Cardiac fibroblast (primary cell): ENCODE measurements at regions not wholly inside any gene's neighbourhood (a gene's known extent, or its start where the extent isn't known, plus 50 kb on each side); places are given as distances from the start of the nearest gene placed in this dataset.

ENCODE experiments used
- DNase-seq, 2 donors: peaks; one replicate each; pipeline versions ENCODE4 v3.0.0 to v3.0.0-alpha.2; 2010; ENCODE audit warnings: low read depth in 2 of 2
- H3K4me3 ChIP-seq, 2 donors: replicated peaks in 1 of 2; 1 replicate in 1 of 2; 2 replicates in 1 of 2; pipeline ENCODE4 v1.5.1; 2011; ENCODE audit warnings: low read depth in 2 of 2, low read length in 2 of 2, mild to moderate bottlenecking in 2 of 2, moderate library complexity in 1 of 2
- TF ChIP-seq, protein P1 (sequence below): IDR thresholded peaks from one replicate; pipeline ENCODE4 v1.5.1; 2011; ENCODE audit warnings: low read depth, mild to moderate bottlenecking, low read length, inconsistent platforms

DNA sequence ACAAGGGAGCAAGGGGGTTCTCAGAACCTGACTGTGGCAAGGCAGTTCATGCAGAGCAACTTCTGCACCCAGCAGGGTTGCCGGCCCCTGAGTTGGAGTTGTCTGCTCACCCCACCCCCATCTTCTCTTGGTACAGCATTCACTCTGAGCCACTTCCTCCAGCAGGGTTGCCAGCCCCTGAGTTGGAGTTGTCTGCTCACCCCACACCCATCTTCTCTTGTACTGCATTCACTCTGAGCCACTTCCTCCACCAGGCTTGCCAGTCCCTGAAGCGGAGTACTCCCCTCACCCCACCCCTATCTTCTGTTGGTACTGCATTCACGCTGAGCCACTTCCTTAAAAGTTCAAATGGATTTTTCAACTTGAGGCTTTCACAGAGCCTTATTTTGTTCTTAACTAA, 79.7 kb upstream of the SYNDIG1 start:
- DNase-seq = no peak
- no peak overlapping the region for H3K4me3 ChIP-seq
- TF ChIP-seq, protein P1, sequence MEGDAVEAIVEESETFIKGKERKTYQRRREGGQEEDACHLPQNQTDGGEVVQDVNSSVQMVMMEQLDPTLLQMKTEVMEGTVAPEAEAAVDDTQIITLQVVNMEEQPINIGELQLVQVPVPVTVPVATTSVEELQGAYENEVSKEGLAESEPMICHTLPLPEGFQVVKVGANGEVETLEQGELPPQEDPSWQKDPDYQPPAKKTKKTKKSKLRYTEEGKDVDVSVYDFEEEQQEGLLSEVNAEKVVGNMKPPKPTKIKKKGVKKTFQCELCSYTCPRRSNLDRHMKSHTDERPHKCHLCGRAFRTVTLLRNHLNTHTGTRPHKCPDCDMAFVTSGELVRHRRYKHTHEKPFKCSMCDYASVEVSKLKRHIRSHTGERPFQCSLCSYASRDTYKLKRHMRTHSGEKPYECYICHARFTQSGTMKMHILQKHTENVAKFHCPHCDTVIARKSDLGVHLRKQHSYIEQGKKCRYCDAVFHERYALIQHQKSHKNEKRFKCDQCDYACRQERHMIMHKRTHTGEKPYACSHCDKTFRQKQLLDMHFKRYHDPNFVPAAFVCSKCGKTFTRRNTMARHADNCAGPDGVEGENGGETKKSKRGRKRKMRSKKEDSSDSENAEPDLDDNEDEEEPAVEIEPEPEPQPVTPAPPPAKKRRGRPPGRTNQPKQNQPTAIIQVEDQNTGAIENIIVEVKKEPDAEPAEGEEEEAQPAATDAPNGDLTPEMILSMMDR = no peak

DNA sequence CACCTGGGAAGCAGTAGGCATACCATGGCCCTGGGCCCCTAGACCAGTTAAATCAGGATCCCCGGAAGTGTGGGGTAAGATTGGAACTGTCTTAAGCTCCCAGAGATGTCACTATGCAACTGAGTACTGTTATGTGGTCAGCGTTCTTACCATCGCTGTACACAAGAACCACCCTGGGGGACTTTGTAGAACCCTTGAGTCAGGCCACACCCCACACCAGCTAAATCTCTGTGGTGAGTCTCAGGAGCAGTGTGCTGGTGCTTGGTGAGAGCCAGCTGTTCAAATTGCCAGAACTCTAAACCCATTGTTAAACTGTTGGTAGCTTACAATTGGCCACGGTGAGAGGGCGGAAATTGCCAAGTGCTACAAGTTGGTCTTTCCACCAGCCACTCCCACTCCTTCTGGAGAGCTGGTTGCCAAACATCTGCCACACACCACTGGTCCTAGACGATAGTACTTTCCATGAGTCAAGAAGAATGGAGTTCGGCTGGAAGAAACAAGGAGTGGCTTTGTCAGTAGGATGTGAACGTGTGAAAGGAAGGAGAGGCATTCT, 80.5 kb upstream of the SYNDIG1 start:
- DNase-seq = no peak
- H3K4me3 ChIP-seq = no peak overlapping the region

DNA sequence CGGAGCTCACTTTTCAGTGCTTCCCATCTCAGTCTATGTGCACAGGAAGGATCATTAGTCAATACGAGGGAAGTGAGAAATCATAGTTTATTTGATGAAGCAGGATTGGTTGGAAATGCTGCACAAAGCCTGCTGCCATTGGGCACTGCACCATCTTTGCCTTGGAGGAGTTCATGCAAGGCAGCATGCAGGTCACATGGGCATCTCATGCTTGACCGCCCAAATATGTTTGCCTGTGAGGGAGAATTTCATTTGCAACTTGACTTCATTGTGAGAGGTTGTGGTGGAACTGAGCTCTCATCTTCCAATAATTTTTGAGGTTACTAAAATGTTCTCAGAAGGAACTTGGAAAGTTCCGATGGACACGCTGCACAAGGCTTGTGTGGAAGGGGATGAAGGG, 83.9 kb upstream of the SYNDIG1 start:
- no peak for DNase-seq
- TF ChIP-seq, protein P1 = no peak
- H3K4me3 ChIP-seq = no peak overlapping the region

More for the DNA sequence above, 80.5 kb upstream of the SYNDIG1 start:
- TF ChIP-seq, protein P1 = no peak

DNA sequence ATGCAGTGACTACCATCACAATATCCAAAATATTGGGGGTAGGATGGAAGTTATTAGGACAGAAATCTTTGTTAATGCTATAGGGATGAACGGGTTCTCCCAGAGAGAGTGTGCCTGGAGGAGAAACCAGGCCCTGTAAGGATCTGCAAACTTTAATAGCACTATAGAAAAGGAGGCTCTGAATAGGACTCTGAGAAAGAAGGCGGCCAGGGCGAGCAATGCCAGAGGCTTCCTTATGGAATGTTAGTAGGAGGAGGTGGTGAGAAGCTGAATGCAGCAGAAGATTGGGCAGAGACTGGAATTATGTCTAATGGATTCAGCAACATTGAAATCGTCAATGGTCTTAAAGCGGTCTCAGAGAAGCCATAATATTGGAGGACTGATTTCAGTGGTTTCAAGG, 84.6 kb upstream of the SYNDIG1 start:
- H3K4me3 ChIP-seq = no peak overlapping the region
- TF ChIP-seq, protein P1 = no peak
- no peak for DNase-seq

DNA sequence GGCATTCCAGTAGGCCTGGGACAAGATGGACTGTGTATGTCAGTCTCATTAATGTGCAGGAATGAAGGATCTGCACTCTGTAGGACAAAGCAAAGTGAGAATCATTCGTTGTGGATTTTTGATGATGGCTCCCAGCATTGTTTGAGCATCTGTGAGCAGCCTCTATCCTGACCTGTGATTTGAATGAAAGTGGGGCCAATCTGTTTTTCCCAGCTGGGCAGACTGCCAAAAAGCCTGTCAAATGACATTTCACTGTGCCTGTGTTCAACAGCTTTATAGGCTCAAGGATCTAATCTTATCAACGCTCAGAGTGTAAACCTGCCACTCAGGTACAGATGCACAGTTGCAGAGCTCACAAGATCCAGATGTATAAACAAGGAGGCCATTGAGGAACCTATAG, 86.7 kb upstream of the SYNDIG1 start:
- H3K4me3 ChIP-seq = no peak overlapping the region
- DNase-seq = no peak
- TF ChIP-seq, protein P1 = no peak

DNA sequence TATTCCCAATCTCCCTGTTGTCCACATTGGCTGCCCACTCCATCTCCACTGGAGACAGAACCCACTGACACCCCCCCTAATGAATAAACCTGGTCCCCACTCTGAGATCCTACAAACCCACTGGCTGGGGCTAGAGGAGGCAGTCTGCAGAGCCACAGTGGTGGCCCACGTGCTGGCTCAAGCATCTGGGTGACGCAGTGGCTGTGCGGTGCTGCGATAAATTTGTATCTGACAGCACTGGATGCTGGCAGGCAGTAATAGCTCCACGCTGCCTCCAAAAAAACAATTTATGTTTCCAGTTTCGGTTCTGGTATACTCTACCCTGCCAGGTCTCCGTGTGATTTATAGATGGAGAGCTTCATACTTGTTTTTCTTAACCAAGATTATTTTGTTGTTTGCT, 87.1 kb upstream of the SYNDIG1 start:
- no peak overlapping the region for H3K4me3 ChIP-seq
- TF ChIP-seq, protein P1 = no peak
- DNase-seq = no peak

DNA sequence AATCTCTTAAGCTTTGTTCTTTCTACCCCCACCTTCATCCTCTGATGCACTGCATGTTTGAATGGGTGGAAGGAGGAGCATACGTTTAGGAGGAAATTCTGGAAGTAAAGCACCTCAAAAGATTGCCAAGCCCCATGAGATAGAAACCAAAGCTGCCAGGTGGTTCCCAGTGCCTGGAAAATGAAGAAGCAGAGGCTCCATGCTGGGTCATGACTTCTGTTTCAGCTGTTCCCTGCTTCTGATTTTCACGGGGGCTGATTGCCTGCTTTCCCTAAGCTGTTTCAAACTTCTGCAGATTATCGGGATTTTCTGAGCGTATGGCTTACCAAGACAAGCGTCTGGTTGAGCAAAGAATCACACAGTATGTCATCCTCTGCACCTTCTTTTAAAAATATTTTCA, 87.5 kb upstream of the SYNDIG1 start:
- no peak overlapping the region for H3K4me3 ChIP-seq
- TF ChIP-seq, protein P1 = no peak
- DNase-seq = no peak
